Stimulated activated CD4-positive, alpha-beta T cell treated with anti-CD3 and anti-CD28 coated beads, Interleukin-1b, Interleukin-23, amount 100 ng/mL, for 1 hour (primary cell): ENCODE measurements at regions not wholly inside any gene's neighbourhood (a gene's known extent, or its start where the extent isn't known, plus 50 kb on each side); places are given as distances from the start of the nearest gene placed in this dataset.
"Not testable (repeated sequence)": the region's sequence is repeated elsewhere in the genome, so short reads cannot be mapped to it uniquely, and the experiment has no call there.

Source experiments
- DNase-seq, 2 donors: peaks; one replicate each; pipeline ENCODE4 v3.0.0-alpha.2; 2020; ENCODE audit warnings: low read depth in 2 of 2

GRCh38 chr7:36065563-36066342 is 87.3 kb upstream of the EEPD1 start:
- DNase-seq, result not testable (repeated sequence)

GRCh38 chr7:36066343-36066664 is 86.8 kb upstream of the EEPD1 start:
- DNase-seq, result no peak

- DNase-seq, result no peak
These were observed 82.8 kb upstream of the EEPD1 start for GRCh38 chr7:36070230-36070629.

- DNase-seq, result no peak
These were observed 81.4 kb upstream of the EEPD1 start for GRCh38 chr7:36071605-36072004.

- DNase-seq, result no peak
These were observed 80.4 kb upstream of the EEPD1 start for GRCh38 chr7:36072620-36073019.

GRCh38 chr7:36075561-36075960 is 77.5 kb upstream of the EEPD1 start:
- DNase-seq, result no peak

- DNase-seq, result no peak
These were observed 77.0 kb upstream of the EEPD1 start for GRCh38 chr7:36076074-36076473.

GRCh38 chr7:36078816-36079360 is 74.2 kb upstream of the EEPD1 start:
- DNase-seq, result no peak

- DNase-seq, result no peak
These were observed 73.5 kb upstream of the EEPD1 start for GRCh38 chr7:36079446-36080025.

GRCh38 chr7:36080843-36081242 is 72.2 kb upstream of the EEPD1 start:
- DNase-seq, result no peak

- DNase-seq, result no peak
These were observed 70.8 kb upstream of the EEPD1 start for GRCh38 chr7:36082216-36082615.

- no peak for DNase-seq
These were observed 70.1 kb upstream of the EEPD1 start for GRCh38 chr7:36082910-36083309.

- no peak for DNase-seq
These were observed 69.3 kb upstream of the EEPD1 start for GRCh38 chr7:36083626-36084380.

GRCh38 chr7:36084485-36085091 is 68.5 kb upstream of the EEPD1 start:
- no peak for DNase-seq

- no peak for DNase-seq
These were observed 68.0 kb upstream of the EEPD1 start for GRCh38 chr7:36085096-36085495.

GRCh38 chr7:36086571-36086970 is 66.5 kb upstream of the EEPD1 start:
- no peak for DNase-seq

- no peak for DNase-seq
These were observed 64.5 kb upstream of the EEPD1 start for GRCh38 chr7:36088553-36088952.

GRCh38 chr7:36088966-36089365 is 64.1 kb upstream of the EEPD1 start:
- DNase-seq, result no peak

- no peak for DNase-seq
These were observed 61.8 kb upstream of the EEPD1 start for GRCh38 chr7:36090976-36091873.

- no peak for DNase-seq
These were observed 61.2 kb upstream of the EEPD1 start for GRCh38 chr7:36091874-36092176.

GRCh38 chr7:36092221-36092771 is 60.8 kb upstream of the EEPD1 start:
- no peak for DNase-seq
